ENCODE measurements at regions not wholly inside any gene's neighbourhood (a gene's known extent, or its start where the extent isn't known, plus 50 kb on each side); places are given as distances from the start of the nearest gene placed in this dataset.

GRCh38 chr11:129749141-129749540 is 66.5 kb upstream of the TMEM45B start:
- in situ Hi-C loops (cut with MboI), result loop anchor here (5.0 kb wide), 1 partner anchor 372 kb away; the partner anchor contains the start of gene BARX2
- ChIA-PET POLR2A (no interaction called here), CTCF (ENCODE audit: low intra/inter-chr PET ratio) (interaction anchor here (1.5 to 5.1 kb wide), 3 partner anchors 385 to 632 kb away, joined by 3 to 58 read pairs (median 11); no protein-coding TSS in a partner anchor)
- H3K27me3 ChIP-seq (ENCODE audit: control insufficient read depth in 2 of 2, insufficient read depth in 2 of 2, low read length in 2 of 2), result peaks cover 6 to 14% of the 10 kb centered on the region in 2 experiments; a peak in 4 of 5 replicates
- no peaks in the 10 kb centered on the region for H3K36me3 ChIP-seq (ENCODE audit: control insufficient read depth, insufficient read depth, low read length)
- peaks cover 0 to 6% of the 10 kb centered on the region in 2 experiments; a peak in 2 of 5 replicates for H3K4me1 ChIP-seq (replicated peaks in 1 of 2; ENCODE audit: control insufficient read depth in 2 of 2, insufficient read depth in 2 of 2, low read length in 2 of 2)
- intact Hi-C loops (cut with micrococcal nuclease), result no loop called here
- H3K9ac ChIP-seq (ENCODE audit: insufficient read depth in 1 of 2, low read depth in 2 of 2, low read length in 2 of 2), result no peak overlapping the region
- no peak overlapping the region for H3K27ac ChIP-seq (ENCODE audit: extremely low read depth, low read depth, low read length)
- BruUV-seq (replicated peaks), result no TSS peak
- DNase-seq (ENCODE audit: extremely low read depth in 1 of 4, low spot score in 3 of 4) (no peak), FAIRE-seq (no peak), ATAC-seq (no peak)
- no peak overlapping the region for H3K4me3 ChIP-seq
- TF ChIP-seq HMG20B (CRISPR knock-in tag; IDR thresholded peaks at IDR 0.05), result no peak
- TF ChIP-seq TSC22D4 (tag; IDR thresholded peaks at IDR 0.05), result no peak
- no peak for TF ChIP-seq TBL1XR1 (IDR thresholded peaks at IDR 0.05; ENCODE audit: low read length in 2 of 2)
- TF ChIP-seq FOXJ3 (CRISPR knock-in tag; IDR thresholded peaks at IDR 0.05), result no peak
- no peak for TF ChIP-seq BCOR (IDR thresholded peaks at IDR 0.05)
- TF ChIP-seq FOXK1 (CRISPR knock-in tag; IDR thresholded peaks at IDR 0.05; ENCODE audit: borderline replicate concordance), result no peak
- 2% methylated on average over 5 of the region's 5 CpGs for WGBS (ENCODE audit: insufficient coverage, low coverage, missing lambda C conversion rate)
- no peak overlapping the region for H3K4me2 ChIP-seq (ENCODE audit: insufficient read depth, low read length)
- H3K9me3 ChIP-seq (replicated peaks; ENCODE audit: control insufficient read depth, insufficient read depth, low read depth, low read length), result no peaks in the 10 kb centered on the region
- no peaks in the 10 kb centered on the region for H4K20me1 ChIP-seq (replicated peaks; ENCODE audit: control insufficient read depth, insufficient read depth, low read length)
- no peaks in the 10 kb centered on the region for H3K79me2 ChIP-seq (ENCODE audit: control insufficient read depth, insufficient read depth, low read length)
- no peak overlapping the region for H2AFZ ChIP-seq (ENCODE audit: low read depth, low read length)
- H3K9me1 ChIP-seq (ENCODE audit: control insufficient read depth, insufficient read depth, low read length), result no peaks in the 10 kb centered on the region

All from K562 (cell line).